HG02642 (cell line): ENCODE measurements at regions not wholly inside any gene's neighbourhood (a gene's known extent, or its start where the extent isn't known, plus 50 kb on each side); places are given as distances from the start of the nearest gene placed in this dataset.

ENCODE experiments used
- ATAC-seq: cut with Tn5 transposase; IDR thresholded peaks from one replicate; pipeline ENCODE4 v1.9.1; 2021; ENCODE audit warnings: mild to moderate bottlenecking; ENCODE audit not compliant: unreplicated experiment, poor library complexity

DNA sequence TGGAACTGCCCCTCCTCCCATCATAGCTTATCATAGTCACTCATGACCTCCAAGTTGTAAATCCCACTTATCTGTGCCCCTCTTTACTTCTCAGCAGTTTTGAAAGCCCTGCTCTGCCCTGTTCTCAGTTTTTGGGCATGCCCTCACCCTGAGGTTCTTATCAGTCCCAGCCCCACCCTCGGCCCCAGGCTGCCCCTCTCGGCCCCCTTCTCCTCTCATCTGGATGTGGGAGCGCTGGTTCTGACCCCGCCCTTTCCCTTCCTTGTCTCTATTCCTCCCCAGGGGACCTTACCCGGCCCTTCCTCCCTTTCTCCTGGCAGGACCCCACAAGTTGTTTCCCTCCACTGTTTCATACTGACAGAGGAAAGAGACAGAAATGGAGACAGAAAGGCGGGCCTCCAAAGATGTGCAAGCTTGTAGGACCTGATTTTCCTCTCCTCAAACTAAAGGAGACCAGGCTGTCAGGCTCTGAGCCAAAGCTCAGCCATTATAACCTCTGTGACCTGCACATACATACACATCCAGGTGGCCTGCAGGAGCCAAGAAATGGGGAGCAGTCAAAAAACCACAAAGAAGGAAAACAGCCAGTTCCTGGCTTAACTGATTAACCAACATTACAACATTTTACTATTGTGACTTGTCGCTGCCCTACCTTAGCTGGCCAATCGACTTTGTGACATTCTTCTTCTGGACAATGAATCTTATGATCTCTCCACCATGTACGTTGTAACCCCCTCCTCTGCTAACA lies 171.0 kb upstream of the HS6ST1 start:
- ATAC-seq = no peak

DNA sequence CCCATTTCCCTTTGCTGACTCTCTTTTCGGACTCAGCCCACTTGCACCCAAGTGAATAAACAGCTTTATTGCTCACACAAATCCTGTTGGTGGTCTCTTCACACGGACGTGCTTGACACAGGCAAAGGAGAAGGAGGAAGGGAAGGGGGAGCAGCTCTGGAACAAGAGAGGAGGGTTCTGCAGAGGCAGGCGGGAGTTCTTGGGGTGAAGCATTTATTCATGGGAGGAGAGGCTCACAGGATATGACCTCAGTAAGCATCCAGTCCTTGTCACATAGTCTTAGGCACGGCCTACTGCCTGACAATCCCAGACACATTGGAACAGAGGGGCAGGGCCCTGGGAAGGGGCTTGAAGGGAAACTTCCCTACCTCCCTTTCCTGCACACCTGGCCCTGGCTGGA lies 171.7 kb upstream of the HS6ST1 start:
- no peak for ATAC-seq

DNA sequence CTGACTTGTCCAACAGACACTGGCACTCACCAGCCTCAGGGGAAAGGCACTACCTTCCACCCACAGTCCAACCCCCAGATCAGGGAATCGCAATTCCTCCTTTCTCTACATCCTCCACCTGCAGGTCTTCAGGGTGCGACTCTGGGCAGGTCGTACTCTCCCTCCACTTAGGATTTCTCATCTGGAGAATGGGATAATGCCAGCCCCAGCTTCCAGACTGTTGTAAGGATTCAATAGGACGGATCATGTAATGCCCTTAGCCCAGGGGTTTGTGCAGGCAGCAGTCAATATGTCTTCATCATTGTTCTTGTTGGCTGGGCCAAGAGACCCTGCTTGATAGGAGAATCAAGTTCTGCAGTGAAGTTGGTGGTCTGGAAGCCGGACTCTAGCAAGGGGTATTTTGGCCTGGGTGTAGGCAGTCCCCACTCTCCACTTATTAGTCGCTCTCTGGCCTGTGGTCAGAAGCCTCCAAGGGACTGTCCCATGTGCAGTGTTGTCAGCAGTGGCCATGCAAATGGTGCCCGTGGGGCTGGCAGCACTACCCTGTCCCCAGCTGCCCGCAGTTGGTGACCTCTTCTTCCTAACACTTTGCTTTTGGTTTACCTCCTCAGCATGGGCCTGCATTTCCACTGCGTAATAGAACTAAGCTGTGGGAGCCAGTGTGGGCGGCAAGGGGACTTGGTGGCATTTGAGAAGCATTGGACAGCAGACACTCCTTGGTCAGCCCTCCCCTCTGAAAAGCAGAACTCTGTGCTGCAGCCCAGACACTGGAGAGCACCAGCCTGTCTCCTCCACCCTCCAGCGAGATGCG lies 172.4 kb upstream of the HS6ST1 start:
- no peak for ATAC-seq

DNA sequence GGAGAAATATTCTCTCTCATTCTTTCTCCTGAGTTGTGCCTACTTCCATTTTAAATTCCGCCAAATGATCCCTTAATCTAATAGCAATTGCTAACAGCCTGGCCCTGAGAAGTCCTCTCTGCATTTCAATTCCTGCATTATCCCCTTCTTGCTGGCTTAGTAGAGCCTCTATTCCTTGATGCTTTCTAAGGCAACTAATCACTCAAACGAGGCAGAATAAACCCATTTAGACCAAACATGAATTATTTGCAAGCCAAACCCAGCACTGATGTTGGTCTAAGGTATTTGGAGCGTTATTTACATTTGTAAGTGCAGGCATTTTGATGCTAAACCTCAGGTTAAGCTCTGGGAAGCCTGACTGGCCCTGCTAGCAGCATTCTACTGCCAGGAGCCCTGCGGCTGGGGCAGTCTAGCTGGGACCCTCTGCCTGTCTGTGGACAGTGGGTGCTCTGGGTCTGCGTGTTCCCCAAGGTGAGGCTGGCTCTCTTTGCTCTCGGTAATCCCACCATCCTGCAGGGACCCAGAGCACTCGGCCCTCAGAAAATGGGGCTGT lies 173.1 kb upstream of the HS6ST1 start:
- ATAC-seq = no peak

DNA sequence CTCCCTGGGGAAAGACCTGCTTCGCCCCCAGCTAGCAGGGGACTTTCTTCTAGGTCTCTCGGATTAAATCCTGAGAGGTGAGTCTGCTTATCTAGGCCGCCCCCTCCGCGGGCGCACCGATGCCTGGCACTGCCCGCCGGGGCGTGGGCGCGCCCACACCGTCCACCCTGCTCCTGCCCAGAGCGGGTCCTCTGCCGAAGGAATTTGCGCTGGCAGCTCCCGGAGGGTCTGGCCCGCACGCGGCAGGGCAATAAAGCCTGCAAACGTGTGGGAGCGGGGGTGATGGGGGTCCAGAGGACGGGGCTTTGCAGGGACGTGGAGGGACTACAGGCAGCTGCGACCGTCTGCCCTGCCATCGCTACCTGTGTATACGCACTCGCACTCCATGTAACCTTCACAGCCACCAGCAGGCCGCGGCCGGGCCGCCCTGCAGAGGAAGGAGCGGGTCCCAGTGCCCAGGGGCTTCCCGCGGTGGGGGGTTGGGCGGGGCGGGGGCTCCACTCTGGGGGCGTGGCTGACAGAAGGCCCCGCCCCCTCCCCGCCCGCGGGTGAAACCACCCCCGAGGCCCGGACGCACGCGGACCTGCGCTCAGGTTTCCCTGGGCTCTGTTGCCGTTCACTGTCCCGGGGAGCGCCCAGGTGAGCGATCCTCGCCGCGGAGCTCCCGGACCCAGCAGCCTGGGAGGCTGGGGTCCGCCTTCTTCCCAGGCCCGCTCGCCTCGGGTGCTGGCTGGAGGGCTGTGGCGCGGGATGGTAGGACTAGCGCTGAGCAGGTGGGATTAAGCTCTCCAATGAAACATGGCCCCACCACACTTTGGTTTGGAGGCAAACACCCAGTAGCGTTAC lies 174.5 kb upstream of the HS6ST1 start:
- no peak for ATAC-seq

DNA sequence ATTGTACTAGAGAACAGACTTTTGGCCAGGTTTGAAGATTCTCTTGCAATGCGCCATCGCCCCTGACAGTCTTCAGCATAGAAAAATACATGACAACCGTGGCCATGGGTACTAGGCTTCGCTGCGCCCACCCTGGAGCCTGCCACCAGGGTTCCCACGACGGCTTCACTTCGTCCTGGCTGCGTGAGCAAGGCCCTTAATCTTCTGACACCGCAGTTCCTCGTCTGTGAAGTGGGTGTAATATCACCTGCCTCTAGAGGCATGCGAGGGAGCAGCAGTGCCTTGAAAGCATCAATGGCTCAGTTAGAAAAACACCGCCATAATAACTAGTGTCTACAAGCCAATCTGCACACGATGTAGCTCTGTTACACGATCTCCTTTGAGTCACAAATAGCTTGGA lies 175.2 kb upstream of the HS6ST1 start:
- no peak for ATAC-seq

DNA sequence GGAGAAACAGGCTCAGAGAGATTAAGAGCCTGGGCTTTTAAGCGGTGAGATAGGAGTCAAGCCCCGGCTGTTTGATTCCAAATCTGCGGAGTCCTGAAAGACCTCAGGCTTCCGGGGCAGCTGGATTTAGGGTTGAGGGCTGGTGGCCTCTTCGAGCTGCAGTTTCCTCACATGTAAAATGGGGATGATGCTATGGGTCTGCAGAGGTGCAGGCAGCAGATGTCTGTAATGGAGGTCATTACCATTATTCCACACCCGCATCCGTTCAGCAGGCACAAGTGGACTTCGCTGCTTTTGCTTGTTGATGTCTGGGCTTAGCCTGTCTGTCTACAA lies 175.6 kb upstream of the HS6ST1 start:
- ATAC-seq = no peak

DNA sequence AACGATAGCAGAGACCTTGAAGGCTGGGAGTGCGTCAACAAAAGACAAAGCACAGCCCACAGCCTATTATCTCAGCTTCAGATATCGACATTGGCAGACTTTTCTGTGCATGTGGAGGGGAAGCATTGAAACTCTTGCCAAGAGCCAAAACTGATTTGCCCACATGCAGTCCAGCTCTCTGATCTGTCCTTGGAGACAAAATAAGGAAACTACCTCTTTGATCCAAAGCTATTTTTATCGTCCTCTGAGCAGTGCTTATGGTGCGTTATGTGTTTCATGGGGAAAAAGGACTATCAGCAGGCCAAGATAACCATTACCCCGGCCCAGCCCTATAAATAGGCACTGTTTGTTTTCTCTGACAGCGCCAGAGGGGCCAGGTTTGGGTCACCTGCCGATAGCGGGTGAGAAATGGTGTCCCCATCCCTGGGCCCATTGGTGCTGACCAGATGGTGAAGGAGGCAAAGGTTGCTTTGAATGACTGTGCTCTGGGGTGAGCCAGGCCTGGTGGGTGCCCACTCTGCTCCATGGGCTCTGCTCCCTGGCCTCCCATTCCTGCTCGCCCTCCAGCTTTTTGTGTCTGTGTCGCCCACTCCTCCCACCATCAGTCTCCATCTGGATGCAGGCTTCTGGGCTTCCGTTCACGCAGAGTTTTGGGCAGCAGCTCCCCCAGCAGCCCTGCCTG lies 176.1 kb upstream of the HS6ST1 start:
- no peak for ATAC-seq

DNA sequence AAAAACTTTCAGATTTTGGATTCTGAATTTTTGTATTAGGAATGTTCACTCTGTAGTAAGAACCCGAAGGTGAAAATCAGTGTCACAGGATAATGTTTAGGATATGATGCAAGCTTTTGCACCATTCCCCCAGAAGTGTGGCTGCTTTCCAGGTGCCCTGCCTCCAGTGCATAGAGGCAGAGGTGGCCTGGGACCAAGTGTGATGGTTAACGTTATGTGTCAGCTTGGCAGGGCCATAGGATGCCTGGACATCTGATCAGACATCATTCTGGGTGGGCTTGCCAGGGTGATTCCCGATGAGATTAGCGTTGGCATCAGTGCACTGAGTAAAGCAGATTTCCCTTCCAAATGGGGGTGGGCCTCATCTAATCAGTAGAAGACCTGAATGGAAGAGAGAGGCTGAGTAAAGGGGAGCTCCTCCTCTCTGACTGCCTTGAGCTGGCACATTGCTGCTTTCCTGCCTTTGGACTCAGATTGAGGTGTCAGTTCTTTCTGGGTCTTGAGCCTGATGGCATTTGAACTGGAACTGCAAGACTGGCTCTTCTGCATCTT lies 177.4 kb upstream of the HS6ST1 start:
- no peak for ATAC-seq

DNA sequence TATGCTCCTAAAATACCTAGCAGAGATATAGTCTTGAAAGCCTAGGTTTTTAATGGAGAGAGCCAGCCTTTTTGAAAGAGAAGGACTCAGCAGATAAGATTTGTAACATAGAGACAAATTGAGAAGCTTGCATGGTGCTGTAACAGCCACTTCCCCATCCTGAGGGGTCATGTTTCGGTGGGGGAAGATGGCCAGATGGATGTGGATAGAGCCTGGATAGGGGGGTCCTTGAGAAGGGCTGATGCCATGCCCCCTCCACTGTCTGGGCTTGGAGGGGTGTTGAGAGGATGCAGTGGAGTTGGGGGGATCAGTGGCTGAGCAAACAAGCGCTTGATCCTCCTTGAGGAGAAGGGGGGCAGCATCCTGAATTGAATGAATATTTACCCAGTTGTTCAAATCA lies 178.0 kb upstream of the HS6ST1 start:
- ATAC-seq = no peak

DNA sequence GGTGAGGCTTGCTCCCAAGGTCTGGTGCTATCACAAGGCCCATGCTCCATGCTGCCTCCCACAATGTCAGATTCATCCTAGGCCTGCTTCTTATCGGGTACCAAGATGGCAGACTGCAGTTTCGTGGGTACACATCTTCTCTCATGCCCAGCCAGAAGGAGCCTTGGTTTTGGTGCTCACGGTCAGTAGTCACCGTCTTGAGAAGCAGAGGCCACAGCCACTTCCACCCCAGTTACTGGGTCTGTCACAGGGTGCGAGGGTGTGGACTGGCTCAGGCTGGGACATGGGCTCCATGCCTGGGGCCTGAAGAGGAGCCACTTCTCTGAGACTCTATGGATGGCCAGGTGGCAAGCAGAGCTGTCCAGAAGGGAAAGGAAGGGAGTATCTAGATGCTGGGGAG lies 178.8 kb upstream of the HS6ST1 start:
- ATAC-seq = no peak

DNA sequence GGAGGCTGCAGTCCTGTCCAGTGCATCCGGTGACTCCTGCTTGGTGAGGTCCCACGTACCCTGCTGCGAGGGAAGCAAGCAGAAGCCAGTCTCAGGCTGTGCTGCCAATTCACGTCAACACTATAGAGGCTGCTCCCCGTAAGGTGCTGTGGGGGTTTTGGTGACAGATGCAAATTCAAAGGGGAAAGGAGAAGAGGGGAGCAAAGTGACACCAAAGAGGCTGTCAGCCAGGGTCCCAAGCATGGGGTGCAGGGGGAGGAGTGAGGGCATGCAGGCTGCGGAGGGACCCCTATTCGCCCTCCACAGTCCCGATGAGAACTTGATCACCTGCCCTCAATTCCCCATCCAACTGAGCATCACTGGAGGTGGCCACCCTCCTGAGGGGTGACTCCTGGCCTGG lies 179.4 kb upstream of the HS6ST1 start:
- no peak for ATAC-seq

DNA sequence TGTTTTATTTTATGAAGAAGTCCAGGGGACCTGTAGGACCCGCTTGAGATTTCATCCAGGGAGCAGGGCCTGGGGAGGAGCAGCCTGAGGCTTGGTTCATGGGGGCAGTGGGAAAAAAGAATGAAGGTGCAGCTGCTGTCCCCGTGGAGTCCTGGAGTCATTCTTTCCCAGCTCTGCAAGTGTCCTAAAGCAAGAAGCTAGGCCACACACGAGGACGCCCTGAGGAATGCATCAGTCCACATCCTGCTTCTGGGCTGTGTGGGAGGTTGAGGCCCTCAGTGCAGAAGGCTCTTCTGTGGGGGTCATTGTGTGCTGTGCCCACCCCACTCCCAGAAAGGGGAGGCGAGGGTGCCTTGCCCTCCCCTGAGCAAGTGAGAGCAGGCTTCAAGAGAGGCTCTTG lies 179.9 kb upstream of the HS6ST1 start:
- ATAC-seq = no peak

DNA sequence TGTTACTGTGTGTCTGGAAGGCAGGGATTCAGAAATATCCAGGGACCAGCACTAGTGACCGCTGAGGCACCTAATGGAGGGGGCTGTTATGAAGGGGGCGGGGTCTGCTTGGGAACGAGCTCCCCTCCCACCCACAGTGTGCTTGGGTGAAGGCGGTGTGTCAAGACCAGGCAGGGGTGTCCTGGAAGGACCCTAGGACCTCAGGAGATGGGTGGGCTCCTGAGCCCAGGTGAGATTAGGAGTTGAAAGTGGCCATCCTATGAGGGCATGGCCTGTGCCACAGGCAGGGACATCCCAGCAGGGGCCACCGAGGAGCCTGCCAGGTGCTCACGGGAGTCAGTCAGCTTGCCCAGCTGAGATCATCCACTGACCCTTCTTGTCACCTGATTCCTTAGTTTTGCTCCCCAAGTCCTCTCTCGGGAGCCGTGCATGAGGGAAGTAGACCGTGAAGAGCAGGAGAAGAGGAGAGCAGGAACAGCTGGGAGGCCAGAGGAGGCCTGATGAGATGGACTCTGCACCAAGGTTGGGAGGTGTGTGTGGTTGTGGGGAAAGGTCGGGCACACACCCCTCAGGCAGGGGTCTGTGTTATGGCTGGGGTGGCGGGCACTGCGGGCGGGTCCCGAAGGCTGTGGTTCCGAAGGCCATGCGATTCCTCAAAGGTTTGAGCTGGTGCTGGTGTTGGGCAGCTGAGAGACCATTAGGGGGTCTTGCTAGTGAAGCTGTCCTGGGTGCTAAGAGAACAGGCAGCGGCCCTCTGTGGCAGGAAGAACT lies 180.9 kb upstream of the HS6ST1 start:
- no peak for ATAC-seq

DNA sequence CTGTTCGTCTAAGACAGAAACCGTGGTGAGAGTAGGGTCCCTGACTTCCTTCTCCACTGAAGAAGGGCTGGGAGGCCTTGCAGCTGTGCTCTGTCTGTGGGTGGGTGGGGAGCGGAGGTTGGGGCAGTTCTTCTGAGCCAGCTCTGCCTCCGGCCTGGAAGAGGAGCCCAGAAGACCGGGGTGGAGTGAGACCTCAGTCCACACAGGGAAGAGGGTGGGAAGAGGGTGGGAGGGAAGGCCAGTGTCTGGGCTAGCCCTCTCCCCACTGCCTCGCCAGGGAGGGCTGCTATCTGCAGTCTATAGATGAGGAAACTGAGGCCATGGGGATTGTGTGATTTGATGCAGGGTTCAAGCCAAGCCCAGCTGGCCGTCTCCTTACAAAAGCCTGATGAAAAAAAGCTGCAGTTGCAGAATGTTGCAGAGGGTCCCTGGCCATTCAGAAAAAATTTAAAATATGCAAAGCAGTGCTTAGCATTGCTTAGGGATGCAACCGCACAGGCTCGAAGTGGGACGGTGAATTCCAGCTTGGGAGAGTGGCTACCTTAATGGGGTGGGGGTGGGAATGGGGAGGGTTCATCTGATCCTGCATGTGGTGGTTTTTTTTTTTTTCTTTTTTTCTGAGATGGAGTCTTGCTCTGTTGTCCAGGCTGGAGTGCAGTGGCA lies 181.6 kb upstream of the HS6ST1 start:
- no peak for ATAC-seq

DNA sequence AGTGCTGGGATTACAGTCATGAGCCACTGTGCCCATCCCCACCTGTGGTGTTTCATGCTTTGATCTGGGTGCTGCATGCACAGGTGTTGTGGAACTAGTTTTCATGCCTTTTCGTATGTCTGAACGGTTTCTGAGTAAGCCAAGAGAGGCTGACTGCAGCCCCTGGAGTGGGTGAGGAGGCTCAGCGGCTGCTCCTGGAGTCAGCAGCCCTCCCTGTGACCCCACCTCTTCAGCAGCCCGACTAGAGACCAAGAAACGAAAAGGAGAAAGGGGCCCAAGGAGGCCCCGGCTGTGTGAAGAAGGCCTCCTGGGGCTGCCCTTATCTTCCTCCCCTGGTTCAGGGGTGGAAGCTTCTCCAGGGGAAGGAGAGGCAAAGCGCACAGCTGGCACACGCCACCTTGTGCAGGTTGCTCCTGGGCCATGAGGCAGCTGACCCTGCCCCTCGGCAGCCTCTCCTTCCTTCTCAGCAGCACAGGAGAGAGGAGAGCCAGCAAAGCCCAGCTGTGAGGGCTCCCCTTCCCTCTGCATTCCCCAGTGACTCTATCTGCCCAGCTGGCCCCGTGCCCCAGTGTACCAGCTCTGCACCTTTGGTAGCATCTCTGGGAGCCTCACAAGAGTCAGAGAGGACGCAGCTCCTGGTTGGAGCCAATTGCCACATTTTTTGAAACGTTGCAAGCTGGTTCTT lies 182.5 kb upstream of the HS6ST1 start:
- ATAC-seq = no peak

DNA sequence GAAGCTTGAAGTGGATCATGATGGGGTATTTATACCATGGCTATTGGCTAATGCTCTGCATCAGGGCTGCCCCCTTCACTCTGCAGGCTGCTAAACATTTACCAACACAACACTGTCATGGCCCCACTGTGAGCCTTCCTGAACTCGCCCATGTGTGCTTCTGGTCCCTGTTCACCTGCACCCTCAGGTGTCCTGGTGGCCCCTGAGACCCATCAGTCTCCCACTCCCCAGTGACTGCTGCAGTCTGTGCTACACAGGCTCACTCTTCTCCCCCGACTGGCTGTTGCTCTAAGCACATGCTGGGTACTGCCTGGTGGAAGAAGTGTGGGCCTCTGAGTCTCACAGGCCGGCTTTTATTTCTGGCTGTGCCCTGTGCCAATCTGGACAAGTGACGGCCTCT lies 183.0 kb upstream of the HS6ST1 start:
- no peak for ATAC-seq

DNA sequence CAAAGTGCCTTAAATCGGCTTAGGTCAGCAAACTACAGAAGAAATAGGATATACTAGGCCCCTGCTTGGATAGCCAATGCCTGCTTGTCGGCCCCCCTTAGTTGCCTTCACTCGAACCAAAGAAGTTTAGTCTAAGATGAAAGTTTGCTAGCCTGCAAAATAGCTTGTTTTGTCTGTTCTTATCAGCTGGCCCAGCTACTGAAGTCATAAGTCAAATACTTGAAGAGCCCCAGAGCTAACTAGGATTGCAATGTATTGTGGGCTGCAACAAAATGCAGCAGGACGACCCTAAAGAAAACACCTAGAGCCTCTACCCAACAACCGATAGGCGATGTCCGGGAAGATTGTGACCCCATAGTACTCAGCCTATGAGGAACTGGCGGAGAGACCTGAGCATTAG lies 183.5 kb upstream of the HS6ST1 start:
- ATAC-seq = no peak
